ENCODE measurements at regions not wholly inside any gene's neighbourhood (a gene's known extent, or its start where the extent isn't known, plus 50 kb on each side); places are given as distances from the start of the nearest gene placed in this dataset.
"Not testable (repeated sequence)": the region's sequence is repeated elsewhere in the genome, so short reads cannot be mapped to it uniquely, and the experiment has no call there.

- intact Hi-C loops (cut with DNase I; ENCODE audit: low total_unique reads), result no loop called here
- H3K4me3 ChIP-seq (ENCODE audit: low read depth, poor library complexity, severe bottlenecking), result no peak overlapping the region
- no peak for DNase-seq (ENCODE audit: low spot score in 2 of 2)
- TF ChIP-seq CTCF (IDR thresholded peaks at IDR 0.05) (no peak), POLR2A (IDR thresholded peaks at IDR 0.05) (no peak)
Measured at GRCh38 chr2:194526121-194526520, 1130.9 kb upstream of the SLC39A10 start.

- intact Hi-C loops (cut with DNase I; ENCODE audit: low total_unique reads), result no loop called here
- 30 to 37% methylated on average over 2 of the region's 2 CpGs for WGBS, 2 donors
- no peak overlapping the region for H3K4me3 ChIP-seq (ENCODE audit: low read depth, poor library complexity, severe bottlenecking)
- no peak for DNase-seq (ENCODE audit: low spot score in 2 of 2)
- TF ChIP-seq CTCF (IDR thresholded peaks at IDR 0.05) (no peak), POLR2A (IDR thresholded peaks at IDR 0.05) (no peak)
Measured at GRCh38 chr2:194514281-194514680, 1142.7 kb upstream of the SLC39A10 start.

GRCh38 chr2:194511070-194511469 is 1146.0 kb upstream of the SLC39A10 start:
- intact Hi-C loops (cut with DNase I; ENCODE audit: low total_unique reads); DNase-seq (ENCODE audit: low spot score in 2 of 2); H3K4me3 ChIP-seq (ENCODE audit: low read depth, poor library complexity, severe bottlenecking): not testable (repeated sequence)
- 67 to 74% methylated on average over 2 of the region's 2 CpGs for WGBS, 2 donors

- 69 to 81% methylated on average over 3 of the region's 3 CpGs for WGBS, 2 donors
- intact Hi-C loops (cut with DNase I; ENCODE audit: low total_unique reads); H3K4me3 ChIP-seq (ENCODE audit: low read depth, poor library complexity, severe bottlenecking); DNase-seq (ENCODE audit: low spot score in 2 of 2): not testable (repeated sequence)
Measured at GRCh38 chr2:194504876-194505275, 1152.2 kb upstream of the SLC39A10 start.

GRCh38 chr2:194495046-194495445 is 1162.0 kb upstream of the SLC39A10 start:
- TF ChIP-seq POLR2A (IDR thresholded peaks at IDR 0.05), result no peak
- no peak for TF ChIP-seq CTCF (IDR thresholded peaks at IDR 0.05)
- intact Hi-C loops (cut with DNase I; ENCODE audit: low total_unique reads), result no loop called here
- DNase-seq (ENCODE audit: low spot score in 2 of 2), result no peak
- no peak overlapping the region for H3K4me3 ChIP-seq (ENCODE audit: low read depth, poor library complexity, severe bottlenecking)

GRCh38 chr2:194494401-194494800 is 1162.6 kb upstream of the SLC39A10 start:
- no peak for DNase-seq (ENCODE audit: low spot score in 2 of 2)
- no peak overlapping the region for H3K4me3 ChIP-seq (ENCODE audit: low read depth, poor library complexity, severe bottlenecking)
- intact Hi-C loops (cut with DNase I; ENCODE audit: low total_unique reads), result no loop called here
- TF ChIP-seq POLR2A (IDR thresholded peaks at IDR 0.05) (no peak), CTCF (IDR thresholded peaks at IDR 0.05) (no peak)

- DNase-seq (ENCODE audit: low spot score in 2 of 2), result no peak
- TF ChIP-seq POLR2A (IDR thresholded peaks at IDR 0.05) (no peak), CTCF (IDR thresholded peaks at IDR 0.05) (no peak)
- no peak overlapping the region for H3K4me3 ChIP-seq (ENCODE audit: low read depth, poor library complexity, severe bottlenecking)
- intact Hi-C loops (cut with DNase I; ENCODE audit: low total_unique reads), result no loop called here
- 66 to 77% methylated on average over 2 of the region's 2 CpGs for WGBS, 2 donors
Measured at GRCh38 chr2:194491409-194492115, 1165.5 kb upstream of the SLC39A10 start.

Data from lower leg skin (tissue), 4 donors.